ENCODE measurements at regions not wholly inside any gene's neighbourhood (a gene's known extent, or its start where the extent isn't known, plus 50 kb on each side); places are given as distances from the start of the nearest gene placed in this dataset.

DNA sequence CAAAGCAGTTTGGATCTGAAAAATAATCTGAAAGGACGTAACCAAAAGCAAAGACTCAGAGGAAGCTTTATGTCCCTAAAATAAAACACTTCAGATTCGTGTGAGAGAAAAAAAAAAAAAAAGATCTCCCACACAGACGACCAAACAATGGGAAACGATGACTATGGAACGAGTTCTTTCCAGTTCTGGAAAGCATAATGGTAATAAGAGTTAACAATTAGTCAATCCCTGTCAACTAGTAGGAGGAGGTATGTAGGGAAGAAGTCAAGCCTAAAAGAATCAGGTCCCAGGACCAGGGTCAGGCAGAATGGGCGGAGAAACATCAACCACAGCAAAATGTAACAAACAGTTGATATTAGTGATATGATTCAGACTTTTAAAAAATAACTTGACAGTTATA lies 170.3 kb upstream of the SETBP1 start:
- TF ChIP-seq, protein P1, sequence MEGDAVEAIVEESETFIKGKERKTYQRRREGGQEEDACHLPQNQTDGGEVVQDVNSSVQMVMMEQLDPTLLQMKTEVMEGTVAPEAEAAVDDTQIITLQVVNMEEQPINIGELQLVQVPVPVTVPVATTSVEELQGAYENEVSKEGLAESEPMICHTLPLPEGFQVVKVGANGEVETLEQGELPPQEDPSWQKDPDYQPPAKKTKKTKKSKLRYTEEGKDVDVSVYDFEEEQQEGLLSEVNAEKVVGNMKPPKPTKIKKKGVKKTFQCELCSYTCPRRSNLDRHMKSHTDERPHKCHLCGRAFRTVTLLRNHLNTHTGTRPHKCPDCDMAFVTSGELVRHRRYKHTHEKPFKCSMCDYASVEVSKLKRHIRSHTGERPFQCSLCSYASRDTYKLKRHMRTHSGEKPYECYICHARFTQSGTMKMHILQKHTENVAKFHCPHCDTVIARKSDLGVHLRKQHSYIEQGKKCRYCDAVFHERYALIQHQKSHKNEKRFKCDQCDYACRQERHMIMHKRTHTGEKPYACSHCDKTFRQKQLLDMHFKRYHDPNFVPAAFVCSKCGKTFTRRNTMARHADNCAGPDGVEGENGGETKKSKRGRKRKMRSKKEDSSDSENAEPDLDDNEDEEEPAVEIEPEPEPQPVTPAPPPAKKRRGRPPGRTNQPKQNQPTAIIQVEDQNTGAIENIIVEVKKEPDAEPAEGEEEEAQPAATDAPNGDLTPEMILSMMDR (conservative IDR thresholded peaks at IDR 0.05; ENCODE audit: low read depth, low read length) = no peak
- TF ChIP-seq EZH2 (IDR thresholded peaks at IDR 0.05; ENCODE audit: borderline replicate concordance, low read depth, low read length, poor library complexity, severe bottlenecking) = no peak
- Histone ChIP-seq H3K4me1 (ENCODE audit: insufficient read depth, low read length, poor library complexity, severe bottlenecking) (no peaks in the 10 kb centered on the region), H3K9me3 (ENCODE audit: low read depth, low read length, poor library complexity, severe bottlenecking) (no peaks in the 10 kb centered on the region), H3K27me3 (replicated peaks; ENCODE audit: insufficient read depth, low read depth, low read length, poor library complexity) (no peaks in the 10 kb centered on the region), H3K4me3 (ENCODE audit: low read depth, low read length, poor library complexity, severe bottlenecking) (no peak overlapping the region), H3K27ac (ENCODE audit: low read depth, low read length, poor library complexity, severe bottlenecking) (no peak overlapping the region), H3K36me3 (ENCODE audit: insufficient read depth, low read length, poor library complexity, severe bottlenecking) (no peaks in the 10 kb centered on the region)
- CTCF ChIA-PET = no interaction called here
- DNase-seq (ENCODE audit: low spot score) = no peak
- POLR2A ChIA-PET (ENCODE audit: low non-redundant PET) = interaction anchor here (0.6 kb wide), 1 partner anchor 1216 kb away, joined by 6 read pairs; no protein-coding TSS in a partner anchor
- no TSS peak for BruUV-seq (replicated peaks)
- intact Hi-C loops (cut with micrococcal nuclease; ENCODE audit: unreplicated experiment) = no loop called here

DNA sequence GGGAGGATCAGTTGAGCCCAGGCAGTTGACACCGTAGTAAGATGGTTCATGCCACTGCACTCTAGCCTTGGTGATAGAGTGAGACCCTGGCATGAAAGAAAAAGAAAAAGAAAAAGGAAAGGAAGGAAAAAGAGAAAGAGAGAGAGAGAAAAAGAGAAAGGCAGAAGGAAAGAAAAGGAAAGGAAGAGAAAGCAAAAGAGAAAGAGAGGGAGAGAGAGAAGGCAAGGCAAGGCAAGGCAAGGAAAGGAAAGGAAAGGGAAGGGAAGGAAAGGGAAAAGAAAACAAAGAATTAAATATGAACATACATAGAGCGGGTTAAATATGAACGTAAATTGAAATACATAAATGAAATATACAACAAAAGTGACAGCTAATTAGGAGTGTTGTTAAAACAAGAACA lies 167.5 kb upstream of the SETBP1 start:
- ChIA-PET CTCF (no interaction called here), POLR2A (ENCODE audit: low non-redundant PET) (no interaction called here)
- Histone ChIP-seq H3K9me3 (ENCODE audit: low read depth, low read length, poor library complexity, severe bottlenecking) (no peaks in the 10 kb centered on the region), H3K36me3 (ENCODE audit: insufficient read depth, low read length, poor library complexity, severe bottlenecking) (no peaks in the 10 kb centered on the region), H3K4me1 (ENCODE audit: insufficient read depth, low read length, poor library complexity, severe bottlenecking) (no peaks in the 10 kb centered on the region), H3K27ac (ENCODE audit: low read depth, low read length, poor library complexity, severe bottlenecking) (no peak overlapping the region), H3K27me3 (replicated peaks; ENCODE audit: insufficient read depth, low read depth, low read length, poor library complexity) (no peaks in the 10 kb centered on the region), H3K4me3 (ENCODE audit: low read depth, low read length, poor library complexity, severe bottlenecking) (no peak overlapping the region)
- no peak for DNase-seq (ENCODE audit: low spot score)
- intact Hi-C loops (cut with micrococcal nuclease; ENCODE audit: unreplicated experiment) = no loop called here
- no TSS peak for BruUV-seq (replicated peaks)
- TF ChIP-seq EZH2 (IDR thresholded peaks at IDR 0.05; ENCODE audit: borderline replicate concordance, low read depth, low read length, poor library complexity, severe bottlenecking) = no peak
- TF ChIP-seq, protein P1 (conservative IDR thresholded peaks at IDR 0.05; ENCODE audit: low read depth, low read length) = no peak

GRCh38 chr18:44514106-44514505 lies 166.6 kb upstream of the SETBP1 start:
- Histone ChIP-seq H3K36me3 (ENCODE audit: insufficient read depth, low read length, poor library complexity, severe bottlenecking) (no peaks in the 10 kb centered on the region), H3K4me1 (ENCODE audit: insufficient read depth, low read length, poor library complexity, severe bottlenecking) (no peaks in the 10 kb centered on the region), H3K27me3 (replicated peaks; ENCODE audit: insufficient read depth, low read depth, low read length, poor library complexity) (no peaks in the 10 kb centered on the region), H3K27ac (ENCODE audit: low read depth, low read length, poor library complexity, severe bottlenecking) (no peak overlapping the region), H3K9me3 (ENCODE audit: low read depth, low read length, poor library complexity, severe bottlenecking) (no peaks in the 10 kb centered on the region), H3K4me3 (ENCODE audit: low read depth, low read length, poor library complexity, severe bottlenecking) (no peak overlapping the region)
- no TSS peak for BruUV-seq (replicated peaks)
- no peak for TF ChIP-seq EZH2 (IDR thresholded peaks at IDR 0.05; ENCODE audit: borderline replicate concordance, low read depth, low read length, poor library complexity, severe bottlenecking)
- TF ChIP-seq, protein P1 (conservative IDR thresholded peaks at IDR 0.05; ENCODE audit: low read depth, low read length) = no peak
- CTCF ChIA-PET = no interaction called here
- intact Hi-C loops (cut with micrococcal nuclease; ENCODE audit: unreplicated experiment) = no loop called here
- POLR2A ChIA-PET (ENCODE audit: low non-redundant PET) = no interaction called here
- DNase-seq (ENCODE audit: low spot score) = no peak

Data from A673 (cell line).